HepG2 (cell line): ENCODE measurements at regions not wholly inside any gene's neighbourhood (a gene's known extent, or its start where the extent isn't known, plus 50 kb on each side); places are given as distances from the start of the nearest gene placed in this dataset.

Source experiments
- ADNP ChIP-seq: sonication (generic); formaldehyde crosslinking; IDR thresholded peaks from 2 replicates; pipeline ENCODE4 v1.4.0; 2020; ENCODE audit warnings: missing genetic modification reagents
- ATM ChIP-seq: fragments of 450-650 bp; IDR thresholded peaks from 2 replicates; pipeline ENCODE4 v1.7.1; 2017; ENCODE audit warnings: mild to moderate bottlenecking, borderline replicate concordance
- CEBPG ChIP-seq: IDR thresholded peaks from 2 replicates; pipeline ENCODE4 v1.6.1; 2016
- CENPX ChIP-seq: sonication (generic); formaldehyde crosslinking; IDR thresholded peaks from 2 replicates; pipeline ENCODE4 v1.9.0; 2021; ENCODE audit warnings: mild to moderate bottlenecking, missing genetic modification reagents, moderate library complexity
- FOSL2 ChIP-seq: sonication (generic); formaldehyde crosslinking; IDR thresholded peaks from 2 replicates; pipeline ENCODE4 v1.4.0; 2020; ENCODE audit warnings: missing genetic modification reagents
- HOXA5 ChIP-seq: sonication (generic); formaldehyde crosslinking; IDR thresholded peaks from 2 replicates; pipeline ENCODE4 v1.4.0; 2020; ENCODE audit warnings: missing genetic modification reagents
- LCORL ChIP-seq, 2 experiments: fragments of 450-650 bp in 1 of 2; sonication (generic) in 1 of 2; formaldehyde crosslinking in 1 of 2; IDR thresholded peaks; 2 replicates each; pipeline versions ENCODE4 v1.5.0 to v1.6.1; 2017 to 2020; ENCODE audit warnings: antibody characterized with exemption in 1 of 2, missing genetic modification reagents in 1 of 2
- NFRKB ChIP-seq: fragments of 450-650 bp; IDR thresholded peaks from 2 replicates; pipeline ENCODE4 v1.6.1; 2017
- PHF8 ChIP-seq: sonication (generic); formaldehyde crosslinking; IDR thresholded peaks from 2 replicates; pipeline ENCODE4 v1.5.0; 2020; ENCODE audit warnings: missing genetic modification reagents
- PPARG ChIP-seq: conservative IDR thresholded peaks from 2 replicates; pipeline ENCODE4 v1.6.1; 2016; ENCODE audit warnings: missing biosample characterization, missing genetic modification reagents
- RELA ChIP-seq: sonication (generic); formaldehyde crosslinking; IDR thresholded peaks from 2 replicates; pipeline ENCODE4 v1.4.0; 2020; ENCODE audit warnings: missing genetic modification reagents
- SP1 ChIP-seq, 2 experiments: fragments of 450-650 bp in 1 of 2; sonication (generic) in 1 of 2; formaldehyde crosslinking in 1 of 2; IDR thresholded peaks; 2 replicates each; pipeline versions ENCODE4 v1.4.0 to v1.6.1; 2016 to 2020; ENCODE audit warnings: missing genetic modification reagents in 1 of 2
- ZC3H13 ChIP-seq: sonication (generic); formaldehyde crosslinking; IDR thresholded peaks from 2 replicates; pipeline ENCODE4 v1.8.1; 2023; ENCODE audit warnings: mild to moderate bottlenecking, missing genetic modification reagents, moderate library complexity
- ZEB1 ChIP-seq: IDR thresholded peaks from 2 replicates; pipeline ENCODE4 v1.6.1; 2012; ENCODE audit warnings: mild to moderate bottlenecking, low read depth, inconsistent platforms; ENCODE audit not compliant: insufficient replicate concordance
- ZFP36 ChIP-seq: fragments of 150-350 bp; IDR thresholded peaks from 2 replicates; pipeline ENCODE4 v1.6.1; 2018; ENCODE audit warnings: borderline replicate concordance, low read length, low read depth; ENCODE audit not compliant: partially characterized antibody
- ZFP36L1 ChIP-seq: sonication (generic); formaldehyde crosslinking; IDR thresholded peaks from 2 replicates; pipeline ENCODE4 v1.8.0; 2022; ENCODE audit warnings: mild to moderate bottlenecking, missing genetic modification reagents, moderate library complexity
- ZFYVE20 ChIP-seq: sonication (generic); formaldehyde crosslinking; IDR thresholded peaks from 2 replicates; pipeline ENCODE4 v1.8.0; 2023; ENCODE audit warnings: low read depth, mild to moderate bottlenecking, moderate library complexity, missing genetic modification reagents, borderline replicate concordance
- ZKSCAN1 ChIP-seq: fragments of 150-350 bp; IDR thresholded peaks from 2 replicates; pipeline ENCODE4 v1.6.1; 2014; ENCODE audit warnings: low read length
- ZKSCAN8 ChIP-seq: IDR thresholded peaks from 2 replicates; pipeline ENCODE4 v1.6.1; 2016; ENCODE audit warnings: borderline replicate concordance, missing genetic modification reagents, missing compliant biosample characterization
- ZMYM2 ChIP-seq: sonication (generic); formaldehyde crosslinking; IDR thresholded peaks from 2 replicates; pipeline ENCODE4 v1.8.0; 2022; ENCODE audit warnings: mild to moderate bottlenecking, missing genetic modification reagents
- ZNF136 ChIP-seq: sonication (generic); formaldehyde crosslinking; IDR thresholded peaks from 2 replicates; pipeline ENCODE4 v1.8.1; 2022; ENCODE audit warnings: low read depth, mild to moderate bottlenecking, moderate library complexity, missing genetic modification reagents
- ZNF234 ChIP-seq: sonication (generic); formaldehyde crosslinking; conservative IDR thresholded peaks from 2 replicates; pipeline ENCODE4 v1.5.1; 2020; ENCODE audit warnings: mild to moderate bottlenecking, missing genetic modification reagents
- ZNF282 ChIP-seq: fragments of 450-650 bp; IDR thresholded peaks from 2 replicates; pipeline ENCODE4 v1.6.1; 2018; ENCODE audit not compliant: partially characterized antibody
- ZNF652 ChIP-seq: IDR thresholded peaks from 2 replicates; pipeline ENCODE4 v1.6.1; 2016; ENCODE audit warnings: low read depth, borderline replicate concordance
- ZNF768 ChIP-seq: sonication (generic); formaldehyde crosslinking; IDR thresholded peaks from 2 replicates; pipeline ENCODE4 v1.4.0; 2020; ENCODE audit warnings: missing genetic modification reagents
- ZNF879 ChIP-seq: sonication (generic); formaldehyde crosslinking; IDR thresholded peaks from 2 replicates; pipeline ENCODE4 v1.8.1; 2023; ENCODE audit warnings: missing genetic modification reagents
- ZSCAN21 ChIP-seq: sonication (generic); formaldehyde crosslinking; IDR thresholded peaks from 2 replicates; pipeline ENCODE4 v1.8.0; 2022; ENCODE audit warnings: mild to moderate bottlenecking, missing genetic modification reagents, moderate library complexity, borderline replicate concordance
- ZSCAN22 ChIP-seq: sonication (generic); formaldehyde crosslinking; IDR thresholded peaks from 2 replicates; pipeline ENCODE4 v1.4.0; 2020; ENCODE audit warnings: mild to moderate bottlenecking, missing genetic modification reagents
- TF ChIP-seq, protein P1 (sequence below): sonication (generic); formaldehyde crosslinking; IDR thresholded peaks from 2 replicates; pipeline ENCODE4 v1.5.0; 2020; ENCODE audit warnings: mild to moderate bottlenecking, missing genetic modification reagents, moderate library complexity
- TF ChIP-seq, protein P2 (sequence below): sonication (generic); formaldehyde crosslinking; IDR thresholded peaks from 2 replicates; pipeline ENCODE4 v1.5.0; 2020; ENCODE audit warnings: missing genetic modification reagents
- TF ChIP-seq, protein P3 (sequence below): sonication (generic); formaldehyde crosslinking; IDR thresholded peaks from 2 replicates; pipeline ENCODE4 v1.8.0; 2022; ENCODE audit warnings: mild to moderate bottlenecking, missing genetic modification reagents, moderate library complexity

DNA sequence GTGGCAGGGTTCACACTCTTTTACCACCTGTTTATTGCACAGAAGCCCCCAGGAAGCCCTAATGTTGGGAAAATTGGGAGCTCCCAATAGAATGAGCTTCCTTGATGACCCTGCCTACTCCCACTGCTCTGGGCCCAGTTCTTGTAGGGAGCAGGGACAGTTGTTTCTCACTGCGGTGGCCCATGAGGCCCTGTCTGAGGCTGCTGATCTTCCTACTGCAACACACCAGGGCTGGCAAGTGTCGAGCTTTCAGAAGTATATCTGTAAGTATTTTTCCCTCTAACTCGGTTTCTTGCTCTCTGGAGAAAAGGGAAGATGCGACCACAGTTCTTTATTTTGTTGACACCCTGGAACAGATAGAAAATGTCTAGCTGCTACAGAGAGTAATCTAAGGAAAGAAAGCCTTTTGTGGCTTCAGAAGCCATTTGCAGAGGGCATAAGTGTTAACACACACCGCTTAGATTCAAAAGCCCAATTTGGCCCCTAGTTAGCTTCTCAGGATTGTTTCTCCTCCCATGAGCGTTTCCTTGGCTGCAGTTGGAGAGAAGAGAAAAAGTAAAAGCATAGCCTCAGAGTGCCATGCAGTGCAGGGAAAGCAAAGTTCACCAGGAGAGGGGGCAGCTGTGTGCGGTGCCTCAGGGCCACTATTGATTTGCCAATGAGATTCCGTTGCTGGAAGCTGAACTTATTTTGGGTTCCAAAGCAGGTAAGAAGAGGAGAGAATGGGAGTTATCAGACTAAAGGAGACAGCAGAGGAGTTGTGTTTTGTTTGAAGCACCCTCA is 102.6 kb downstream of the SELENOF start (continued):
- TF ChIP-seq PHF8 (no peak), ZNF652 (CRISPR knock-in tag) (no peak), ZFYVE20 (CRISPR knock-in tag) (no peak), PPARG (CRISPR knock-in tag) (0 out of 2 replicates have a peak, but pooled peaks have one; percentile 53), FOSL2 (CRISPR knock-in tag) (0 out of 2 replicates have a peak, but pooled peaks have one; percentile 10), ZKSCAN1 (no peak), ZMYM2 (CRISPR knock-in tag) (no peak), ZNF768 (CRISPR knock-in tag) (no peak), ZNF234 (CRISPR knock-in tag) (no peak), CENPX (no peak), ZFP36L1 (no peak; the same call in 1 of the 2 replicates), ZFP36 (no peak), RELA (no peak), ZSCAN21 (no peak), CEBPG (peak; percentile 33; the same call in 1 of the 2 replicates), HOXA5 (CRISPR knock-in tag) (no peak), ZSCAN22 (no peak), SP1 (IDR thresholded peaks at IDR 0.05) (no peak), SP1 (CRISPR knock-in tag; IDR thresholded peaks at IDR 0.05) (no peak), ZNF879 (no peak), ZEB1 (no peak), ATM (no peak), NFRKB (no peak), ZNF282 (no peak), ZC3H13 (CRISPR knock-in tag) (no peak), ZNF136 (CRISPR knock-in tag) (no peak), ZKSCAN8 (CRISPR knock-in tag) (0 out of 2 replicates have a peak, but pooled peaks have one; percentile 38), ADNP (CRISPR knock-in tag) (no peak), LCORL (IDR thresholded peaks at IDR 0.05) (no peak), LCORL (CRISPR knock-in tag; IDR thresholded peaks at IDR 0.05) (peak; percentile 71; the same call in 1 of the 2 replicates)
- TF ChIP-seq, protein P1, sequence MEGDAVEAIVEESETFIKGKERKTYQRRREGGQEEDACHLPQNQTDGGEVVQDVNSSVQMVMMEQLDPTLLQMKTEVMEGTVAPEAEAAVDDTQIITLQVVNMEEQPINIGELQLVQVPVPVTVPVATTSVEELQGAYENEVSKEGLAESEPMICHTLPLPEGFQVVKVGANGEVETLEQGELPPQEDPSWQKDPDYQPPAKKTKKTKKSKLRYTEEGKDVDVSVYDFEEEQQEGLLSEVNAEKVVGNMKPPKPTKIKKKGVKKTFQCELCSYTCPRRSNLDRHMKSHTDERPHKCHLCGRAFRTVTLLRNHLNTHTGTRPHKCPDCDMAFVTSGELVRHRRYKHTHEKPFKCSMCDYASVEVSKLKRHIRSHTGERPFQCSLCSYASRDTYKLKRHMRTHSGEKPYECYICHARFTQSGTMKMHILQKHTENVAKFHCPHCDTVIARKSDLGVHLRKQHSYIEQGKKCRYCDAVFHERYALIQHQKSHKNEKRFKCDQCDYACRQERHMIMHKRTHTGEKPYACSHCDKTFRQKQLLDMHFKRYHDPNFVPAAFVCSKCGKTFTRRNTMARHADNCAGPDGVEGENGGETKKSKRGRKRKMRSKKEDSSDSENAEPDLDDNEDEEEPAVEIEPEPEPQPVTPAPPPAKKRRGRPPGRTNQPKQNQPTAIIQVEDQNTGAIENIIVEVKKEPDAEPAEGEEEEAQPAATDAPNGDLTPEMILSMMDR (CRISPR knock-in tag) = peak; percentile 79
- TF ChIP-seq, protein P2, sequence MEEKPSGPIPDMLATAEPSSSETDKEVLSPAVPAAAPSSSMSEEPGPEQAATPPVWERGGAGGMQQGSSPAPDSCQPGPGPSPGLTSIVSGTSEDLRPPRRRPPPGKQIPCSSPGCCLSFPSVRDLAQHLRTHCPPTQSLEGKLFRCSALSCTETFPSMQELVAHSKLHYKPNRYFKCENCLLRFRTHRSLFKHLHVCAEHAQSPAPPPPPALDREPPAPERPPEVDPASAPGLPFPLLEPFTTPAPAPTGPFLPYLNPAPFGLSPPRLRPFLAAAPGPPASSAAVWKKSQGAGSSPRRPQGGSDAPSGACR (CRISPR knock-in tag) = no peak
- TF ChIP-seq, protein P3, sequence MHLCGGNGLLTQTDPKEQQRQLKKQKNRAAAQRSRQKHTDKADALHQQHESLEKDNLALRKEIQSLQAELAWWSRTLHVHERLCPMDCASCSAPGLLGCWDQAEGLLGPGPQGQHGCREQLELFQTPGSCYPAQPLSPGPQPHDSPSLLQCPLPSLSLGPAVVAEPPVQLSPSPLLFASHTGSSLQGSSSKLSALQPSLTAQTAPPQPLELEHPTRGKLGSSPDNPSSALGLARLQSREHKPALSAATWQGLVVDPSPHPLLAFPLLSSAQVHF (CRISPR knock-in tag) = no peak
